Vagina (tissue), 2 donors: ENCODE measurements at regions not wholly inside any gene's neighbourhood (a gene's known extent, or its start where the extent isn't known, plus 50 kb on each side); places are given as distances from the start of the nearest gene placed in this dataset.
"Not testable (repeated sequence)": the region's sequence is repeated elsewhere in the genome, so short reads cannot be mapped to it uniquely, and the experiment has no call there.

ENCODE experiments used
- DNase-seq, 2 donors: peaks; one replicate each; pipeline ENCODE4 v3.0.0-alpha.2; 2017; ENCODE audit errors: extremely low spot score in 2 of 2
- H3K27ac ChIP-seq: fragments of 200-600 bp; sonication (generic); one replicate; pipeline ENCODE4 v1.5.1; 2019
- H3K27me3 ChIP-seq: fragments of 200-600 bp; sonication (generic); one replicate; pipeline ENCODE4 v1.5.1; 2019
- H3K36me3 ChIP-seq, 2 donors: fragments of 200-600 bp; sonication (generic); one replicate each; pipeline ENCODE4 v1.5.1; 2017 to 2019
- H3K4me1 ChIP-seq: fragments of 200-600 bp; sonication (generic); one replicate; pipeline ENCODE4 v1.5.1; 2019
- H3K4me3 ChIP-seq, 2 donors: fragments of 200-600 bp; sonication (generic); 1 replicate in 1 of 2; 2 replicates in 1 of 2; pipeline ENCODE4 v1.5.1; 2016 to 2019
- H3K9me3 ChIP-seq: fragments of 200-600 bp; sonication (generic); one replicate; pipeline ENCODE4 v1.5.1; 2019
- POLR2A ChIP-seq, 2 donors: fragments of 450-650 bp; IDR thresholded peaks; one replicate each; pipeline ENCODE4 v1.6.1; 2017; ENCODE audit warnings: antibody characterized with exemption in 2 of 2, mild to moderate bottlenecking in 2 of 2, moderate library complexity in 2 of 2
- POLR2AphosphoS5 ChIP-seq, 2 donors: sonication (generic); formaldehyde crosslinking; IDR thresholded peaks; one replicate each; pipeline ENCODE4 v1.9.0; 2017; ENCODE audit warnings: antibody characterized with exemption in 2 of 2, mild to moderate bottlenecking in 2 of 2, low read depth in 1 of 2; ENCODE audit not compliant: insufficient read depth in 1 of 2
- intact Hi-C: fragments of 100-400 bp; cut with DNase I; formaldehyde crosslinking; loops from one replicate; pipeline ENCODE4 v1.15.1; 2023
- TF ChIP-seq, protein P1 (sequence below), 3 experiments: fragments of 450-650 bp in 2 of 3; fragments of 200-600 bp in 1 of 3; sonication (generic) in 1 of 3; IDR thresholded peaks; one replicate each; pipeline ENCODE4 v1.5.1; 2017 to 2019; ENCODE audit warnings: antibody characterized with exemption in 3 of 3, mild to moderate bottlenecking in 2 of 3, moderate library complexity in 2 of 3

DNA sequence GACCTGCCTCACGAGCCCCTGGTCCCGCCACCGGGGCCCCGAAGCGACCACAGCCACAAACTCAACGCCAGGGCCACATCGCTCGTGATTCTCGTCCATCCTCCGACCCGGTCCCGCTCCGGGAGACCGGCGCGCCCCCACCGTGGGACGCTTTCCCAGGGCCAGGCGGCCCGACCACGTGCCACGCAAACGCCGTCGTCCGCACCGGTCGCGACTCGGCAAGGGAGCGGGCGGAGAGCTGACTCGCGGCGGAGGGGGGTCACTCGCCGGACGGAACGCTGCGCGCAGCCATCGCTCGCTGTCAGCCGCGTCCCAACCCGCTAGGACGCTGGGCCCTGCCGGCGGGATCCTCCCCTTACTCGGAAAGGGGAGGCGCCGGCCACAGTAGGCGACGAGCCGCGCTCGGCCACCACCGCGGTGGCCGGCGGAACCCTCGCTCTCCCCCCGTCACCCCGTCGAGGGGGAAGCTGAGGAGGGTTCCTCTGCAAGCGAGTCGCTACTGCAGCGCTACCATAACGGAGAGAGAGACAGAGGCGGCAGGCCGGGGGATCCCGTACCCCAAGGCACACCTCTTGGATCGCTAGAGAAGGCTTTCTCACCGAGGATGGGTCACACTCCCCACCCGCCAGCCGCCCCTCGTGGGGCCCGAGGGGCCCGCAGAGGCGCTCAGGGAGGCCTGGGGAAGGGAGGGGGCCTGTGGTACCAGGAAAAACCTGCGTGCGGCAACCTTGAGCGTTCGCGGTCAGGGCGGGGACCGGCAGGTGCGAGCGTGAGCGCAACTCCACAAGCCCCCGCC, 511.8 kb upstream of the ZNF337 start:
- Histone ChIP-seq H3K27me3 (peaks cover 10% of the 10 kb centered on the region), H3K27ac (no peak overlapping the region), H3K4me1 (peaks cover 17% of the 10 kb centered on the region), H3K4me3 (peak overlapping the region; percentile 21), H3K9me3 (no peaks in the 10 kb centered on the region), H3K36me3 (no peaks in the 10 kb centered on the region)
- no peak for DNase-seq
- no peak for TF ChIP-seq POLR2A (IDR thresholded peaks at IDR 0.05)
- TF ChIP-seq, protein P1, sequence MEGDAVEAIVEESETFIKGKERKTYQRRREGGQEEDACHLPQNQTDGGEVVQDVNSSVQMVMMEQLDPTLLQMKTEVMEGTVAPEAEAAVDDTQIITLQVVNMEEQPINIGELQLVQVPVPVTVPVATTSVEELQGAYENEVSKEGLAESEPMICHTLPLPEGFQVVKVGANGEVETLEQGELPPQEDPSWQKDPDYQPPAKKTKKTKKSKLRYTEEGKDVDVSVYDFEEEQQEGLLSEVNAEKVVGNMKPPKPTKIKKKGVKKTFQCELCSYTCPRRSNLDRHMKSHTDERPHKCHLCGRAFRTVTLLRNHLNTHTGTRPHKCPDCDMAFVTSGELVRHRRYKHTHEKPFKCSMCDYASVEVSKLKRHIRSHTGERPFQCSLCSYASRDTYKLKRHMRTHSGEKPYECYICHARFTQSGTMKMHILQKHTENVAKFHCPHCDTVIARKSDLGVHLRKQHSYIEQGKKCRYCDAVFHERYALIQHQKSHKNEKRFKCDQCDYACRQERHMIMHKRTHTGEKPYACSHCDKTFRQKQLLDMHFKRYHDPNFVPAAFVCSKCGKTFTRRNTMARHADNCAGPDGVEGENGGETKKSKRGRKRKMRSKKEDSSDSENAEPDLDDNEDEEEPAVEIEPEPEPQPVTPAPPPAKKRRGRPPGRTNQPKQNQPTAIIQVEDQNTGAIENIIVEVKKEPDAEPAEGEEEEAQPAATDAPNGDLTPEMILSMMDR (IDR thresholded peaks at IDR 0.05): no peak
- no peak for TF ChIP-seq POLR2AphosphoS5 (IDR thresholded peaks at IDR 0.05; ENCODE audit: insufficient read depth in 1 of 2, low read depth in 1 of 2)
- intact Hi-C loops: no loop called here

DNA sequence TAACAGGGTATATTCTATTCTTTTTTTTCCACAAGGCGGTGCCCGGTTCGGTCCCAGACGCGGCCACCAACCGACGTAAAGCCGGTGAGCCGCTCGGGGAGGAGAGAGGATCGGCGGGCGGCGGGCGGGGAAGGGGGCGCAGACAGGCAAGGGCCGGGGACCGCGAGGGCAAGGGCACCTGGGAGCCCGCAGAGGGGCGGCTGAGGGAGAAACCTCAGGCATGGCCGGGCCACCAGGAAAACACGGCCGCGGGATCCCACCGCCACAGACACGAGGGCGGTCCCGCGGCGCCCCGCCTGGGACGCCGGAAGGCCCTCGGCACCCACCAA, 511.3 kb upstream of the ZNF337 start:
- DNase-seq, H3K9me3 ChIP-seq, H3K27ac ChIP-seq, H3K36me3 ChIP-seq, H3K27me3 ChIP-seq, intact Hi-C loops: not testable (repeated sequence)
- peaks cover 17% of the 10 kb centered on the region for H3K4me1 ChIP-seq
- H3K4me3 ChIP-seq: peak overlapping the region; percentile 21

DNA sequence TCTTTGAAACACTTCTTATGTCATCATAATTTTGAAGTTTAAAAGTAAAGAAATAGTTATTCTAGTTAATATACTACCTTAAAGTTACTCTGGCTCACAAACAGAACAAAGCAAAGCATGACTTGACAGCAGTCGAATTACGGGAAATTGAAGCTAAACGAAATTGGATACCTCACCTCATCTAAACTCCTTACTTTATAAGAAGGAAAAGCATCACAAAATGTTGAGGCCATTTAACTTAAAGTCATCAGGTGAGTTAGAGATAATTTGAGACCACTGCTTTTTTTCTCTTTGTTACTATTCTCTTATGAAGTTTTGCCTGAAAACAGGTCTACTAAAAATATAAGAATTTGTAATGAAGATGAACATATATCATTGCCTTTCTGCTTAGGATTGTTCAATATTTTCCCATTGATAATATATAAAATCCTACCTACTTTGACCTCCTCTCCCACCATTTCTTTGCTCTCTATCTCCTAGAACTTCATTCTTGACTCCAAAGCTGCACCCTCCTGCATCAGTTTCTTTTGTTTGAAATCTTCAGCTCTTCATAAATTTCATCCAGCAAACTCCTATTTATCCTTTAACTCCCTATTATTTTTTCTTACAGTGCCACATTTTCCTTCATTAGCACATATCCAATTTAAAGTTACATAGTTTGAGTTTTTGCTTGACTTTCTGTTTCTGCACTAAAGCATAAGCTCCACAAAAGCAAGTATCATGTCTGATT, 510.7 kb upstream of the ZNF337 start:
- Histone ChIP-seq H3K27ac (no peak overlapping the region), H3K9me3 (no peaks in the 10 kb centered on the region), H3K36me3 (no peaks in the 10 kb centered on the region), H3K4me1 (peaks cover 17% of the 10 kb centered on the region), H3K4me3 (peak overlapping the region in 1 of 2 donors; percentile 21), H3K27me3 (peaks cover 10% of the 10 kb centered on the region)
- no peak for DNase-seq
- TF ChIP-seq POLR2A (IDR thresholded peaks at IDR 0.05) (no peak), POLR2AphosphoS5 (IDR thresholded peaks at IDR 0.05; ENCODE audit: insufficient read depth in 1 of 2, low read depth in 1 of 2) (no peak)
- TF ChIP-seq, protein P1 (IDR thresholded peaks at IDR 0.05): no peak
- intact Hi-C loops: no loop called here

DNA sequence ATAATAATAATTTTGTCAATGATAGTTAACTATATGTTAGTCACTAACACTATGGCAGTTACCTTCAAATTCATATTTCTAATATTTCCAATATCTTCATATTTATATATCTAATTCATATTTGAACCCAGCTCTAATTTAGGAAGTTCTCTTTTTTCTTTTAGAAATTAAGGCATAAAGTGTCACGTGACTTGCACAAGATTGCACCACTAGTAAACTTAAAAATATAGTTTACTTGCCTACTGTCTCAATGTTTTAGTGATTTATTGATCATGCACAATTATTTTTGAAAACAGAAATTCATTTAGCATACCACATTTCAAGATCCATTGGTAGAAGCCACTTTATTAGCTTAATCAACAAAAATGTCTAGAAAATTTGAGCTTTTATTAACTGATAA, 508.7 kb upstream of the ZNF337 start:
- H3K4me3 ChIP-seq: no peak overlapping the region
- H3K9me3 ChIP-seq: no peaks in the 10 kb centered on the region
- no peaks in the 10 kb centered on the region for H3K36me3 ChIP-seq
- no peak for DNase-seq
- peaks cover 10% of the 10 kb centered on the region for H3K27me3 ChIP-seq
- intact Hi-C loops: no loop called here
- TF ChIP-seq POLR2A (IDR thresholded peaks at IDR 0.05): no peak
- TF ChIP-seq, protein P1 (IDR thresholded peaks at IDR 0.05): no peak
- TF ChIP-seq POLR2AphosphoS5 (IDR thresholded peaks at IDR 0.05; ENCODE audit: insufficient read depth in 1 of 2, low read depth in 1 of 2): no peak
- H3K4me1 ChIP-seq: peaks cover 17% of the 10 kb centered on the region
- H3K27ac ChIP-seq: no peak overlapping the region

DNA sequence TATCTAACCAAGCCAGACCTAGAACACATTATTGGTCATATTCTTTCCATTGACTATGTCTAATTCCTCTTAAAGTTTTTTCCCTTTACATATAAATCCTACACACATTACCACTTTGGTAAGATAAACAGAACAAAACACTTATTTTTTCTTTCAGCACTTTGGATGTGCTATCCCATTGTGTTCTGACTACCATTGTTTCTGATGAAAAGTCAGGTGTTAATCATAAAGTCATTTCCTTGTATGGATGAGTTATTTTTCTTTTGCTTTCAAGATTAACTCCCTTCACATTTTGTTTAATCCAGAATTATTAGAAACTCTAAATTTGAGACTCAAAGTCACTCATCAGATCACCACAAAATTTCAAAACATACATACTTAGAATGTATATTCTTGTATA, 504.4 kb upstream of the ZNF337 start:
- H3K4me1 ChIP-seq, H3K27me3 ChIP-seq, H3K36me3 ChIP-seq, DNase-seq, H3K9me3 ChIP-seq, H3K4me3 ChIP-seq, intact Hi-C loops, H3K27ac ChIP-seq: not testable (repeated sequence)

DNA sequence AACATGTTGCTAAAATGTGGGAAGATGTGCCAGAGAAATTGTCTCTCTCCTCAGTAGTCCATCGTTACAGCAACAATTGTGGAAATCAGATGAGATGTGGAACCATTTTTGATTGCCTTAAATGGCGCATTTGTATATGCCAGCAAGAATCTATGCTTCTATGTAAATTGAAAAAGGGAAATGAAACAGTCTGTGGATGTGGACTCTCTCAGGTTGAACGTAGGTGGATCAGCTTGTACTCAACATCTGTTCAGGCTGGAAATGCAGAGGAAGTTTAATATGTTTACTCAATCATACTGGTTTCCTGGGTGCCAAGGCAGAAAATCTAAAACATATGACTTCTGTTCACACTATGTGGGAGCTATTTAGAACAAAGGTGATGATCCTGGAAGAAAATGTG, 490.7 kb upstream of the ZNF337 start:
- not testable (repeated sequence) for H3K4me1 ChIP-seq, H3K9me3 ChIP-seq

DNA sequence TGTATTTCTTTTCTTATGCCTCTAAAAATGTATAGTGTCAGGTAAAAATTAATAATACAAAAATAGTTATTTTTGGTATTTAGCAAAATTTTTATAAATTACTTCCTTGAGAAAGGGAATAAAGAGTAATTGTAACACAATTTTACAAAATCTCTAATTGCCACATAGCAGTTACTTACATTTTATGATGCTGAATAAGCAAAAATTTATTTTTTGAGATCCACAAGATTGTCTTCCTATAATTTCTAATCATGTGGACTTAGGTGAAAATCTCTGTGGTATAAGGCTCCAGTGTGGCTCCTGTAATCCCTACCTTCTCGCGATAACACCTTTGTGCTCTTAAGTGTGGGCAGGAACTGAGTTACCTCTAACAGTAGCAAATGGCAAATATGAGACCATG, 487.1 kb upstream of the ZNF337 start:
- H3K4me3 ChIP-seq, H3K9me3 ChIP-seq, H3K4me1 ChIP-seq, intact Hi-C loops, H3K36me3 ChIP-seq, DNase-seq, H3K27ac ChIP-seq, H3K27me3 ChIP-seq: not testable (repeated sequence)

More for the DNA sequence above, 490.7 kb upstream of the ZNF337 start:
- H3K27me3 ChIP-seq, H3K4me3 ChIP-seq, H3K36me3 ChIP-seq, intact Hi-C loops, DNase-seq, H3K27ac ChIP-seq: not testable (repeated sequence)

DNA sequence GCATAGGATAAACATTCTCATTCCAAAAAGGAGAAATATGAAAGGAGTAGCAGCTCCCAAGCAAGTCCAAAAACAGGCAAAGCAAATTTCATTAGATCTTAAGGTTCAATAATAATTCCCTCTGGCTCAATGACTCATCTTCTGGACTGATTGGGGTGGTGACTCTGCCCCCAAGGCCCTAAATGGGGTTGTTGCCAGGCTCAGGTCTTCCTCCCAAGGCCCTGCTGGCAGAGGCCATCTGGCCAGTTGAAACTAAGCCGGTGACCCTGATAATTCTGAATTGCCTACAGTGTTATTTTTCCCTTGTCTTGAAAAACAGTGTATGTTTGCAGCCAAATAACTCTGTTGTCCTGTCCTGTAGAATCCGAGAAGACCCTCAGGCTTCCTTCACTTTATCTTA, 484.7 kb upstream of the ZNF337 start:
- H3K36me3 ChIP-seq, H3K4me3 ChIP-seq, DNase-seq, H3K4me1 ChIP-seq, H3K27ac ChIP-seq, H3K27me3 ChIP-seq, H3K9me3 ChIP-seq, intact Hi-C loops: not testable (repeated sequence)

DNA sequence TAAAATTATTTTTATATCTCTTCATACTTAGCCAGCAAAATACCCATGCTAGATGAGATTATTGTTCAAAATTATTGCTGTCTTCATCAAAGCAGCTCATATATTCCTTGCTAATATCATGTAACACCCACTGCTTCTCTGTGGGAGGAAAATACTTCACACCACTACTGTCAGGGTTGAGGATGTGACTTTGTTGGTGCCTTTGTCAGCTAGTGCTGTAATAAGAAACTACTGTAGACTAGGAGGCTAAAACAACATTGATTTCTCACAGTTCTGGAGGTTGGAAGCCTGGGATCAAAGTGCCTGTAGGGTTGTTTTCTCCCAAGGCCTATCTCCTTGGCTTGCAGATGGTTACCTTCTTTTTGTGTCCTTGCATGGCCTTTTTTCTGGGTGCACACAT, 475.2 kb upstream of the ZNF337 start:
- intact Hi-C loops: not testable (repeated sequence)

More for the DNA sequence above, 475.2 kb upstream of the ZNF337 start:
- not testable (repeated sequence) for H3K9me3 ChIP-seq, H3K36me3 ChIP-seq, DNase-seq, H3K27me3 ChIP-seq, H3K4me1 ChIP-seq, H3K27ac ChIP-seq, H3K4me3 ChIP-seq
